Neural progenitor cell (in vitro differentiated cells): ENCODE measurements at regions not wholly inside any gene's neighbourhood (a gene's known extent, or its start where the extent isn't known, plus 50 kb on each side); places are given as distances from the start of the nearest gene placed in this dataset.
A peak's percentile ranks its signal among the peaks of the same experiment; 100 is the strongest.

ENCODE experiments used
- DNase-seq: peaks from one replicate; pipeline ENCODE4 v3.0.0-alpha.2; 2016; ENCODE audit warnings: low spot score
- H2AFZ ChIP-seq: fragments of 200-600 bp; sonication (generic); replicated peaks from 2 replicates; pipeline ENCODE4 v1.6.1; 2016; ENCODE audit warnings: antibody characterized with exemption
- H3F3A ChIP-seq: fragments of 200-600 bp; sonication (generic); 2 replicates; pipeline ENCODE4 v1.6.1; 2016; ENCODE audit warnings: antibody characterized with exemption, low read depth
- H3K27ac ChIP-seq: fragments of 200-600 bp; sonication (generic); 2 replicates; pipeline ENCODE4 v1.5.1; 2016; ENCODE audit warnings: mild to moderate bottlenecking
- H3K27me3 ChIP-seq: fragments of 200-600 bp; sonication (generic); 2 replicates; pipeline ENCODE4 v1.6.1; 2016; ENCODE audit warnings: mild to moderate bottlenecking, moderate library complexity
- H3K36me3 ChIP-seq: fragments of 200-600 bp; sonication (generic); 2 replicates; pipeline ENCODE4 v1.5.1; 2016
- H3K4me1 ChIP-seq: fragments of 200-600 bp; sonication (generic); 2 replicates; pipeline ENCODE4 v1.6.1; 2016; ENCODE audit warnings: mixed run types
- H3K4me2 ChIP-seq: fragments of 200-600 bp; sonication (generic); 2 replicates; pipeline ENCODE4 v1.6.1; 2016
- H3K4me3 ChIP-seq: fragments of 200-600 bp; sonication (generic); 2 replicates; pipeline ENCODE4 v1.5.1; 2016
- H3K79me2 ChIP-seq: fragments of 200-600 bp; sonication (generic); 2 replicates; pipeline ENCODE4 v1.6.1; 2016; ENCODE audit warnings: low read depth
- H3K9ac ChIP-seq: fragments of 200-600 bp; sonication (generic); 2 replicates; pipeline ENCODE4 v1.6.1; 2016
- H3K9me3 ChIP-seq: fragments of 200-600 bp; sonication (generic); 2 replicates; pipeline ENCODE4 v1.5.1; 2016; ENCODE audit warnings: low read depth
- H4K20me1 ChIP-seq: fragments of 200-600 bp; sonication (generic); 2 replicates; pipeline ENCODE4 v1.6.1; 2016; ENCODE audit warnings: low read depth
- H3K27ac Mint-ChIP-seq: 3 replicates; pipeline ENCODE4 v1.8.0; 2021; ENCODE audit warnings: mixed read lengths
- H3K27me3 Mint-ChIP-seq: 2 replicates; pipeline ENCODE4 v1.8.0; 2022; ENCODE audit warnings: low read depth, mild to moderate bottlenecking, inconsistent platforms, moderate library complexity, mixed read lengths; ENCODE audit not compliant: insufficient read depth
- H3K36me3 Mint-ChIP-seq: 3 replicates; pipeline ENCODE4 v1.8.0; 2021; ENCODE audit warnings: mixed read lengths
- H3K4me1 Mint-ChIP-seq: 3 replicates; pipeline ENCODE4 v1.8.0; 2021; ENCODE audit warnings: mixed read lengths
- H3K4me3 Mint-ChIP-seq: 3 replicates; pipeline ENCODE4 v1.8.0; 2021; ENCODE audit warnings: mild to moderate bottlenecking, moderate library complexity, mixed read lengths
- H3K9me3 Mint-ChIP-seq: 3 replicates; pipeline ENCODE4 v1.8.0; 2020; ENCODE audit warnings: mixed read lengths
- CTCF ChIP-seq: fragments of 200-600 bp; sonication (generic); IDR thresholded peaks from 2 replicates; pipeline ENCODE4 v1.5.1; 2017; ENCODE audit warnings: antibody characterized with exemption, mild to moderate bottlenecking
- EZH2 ChIP-seq: fragments of 200-600 bp; sonication (generic); IDR thresholded peaks from 2 replicates; pipeline ENCODE4 v1.6.1; 2017; ENCODE audit warnings: antibody characterized with exemption, mild to moderate bottlenecking, moderate library complexity
- EZH2phosphoT487 ChIP-seq: fragments of 200-600 bp; sonication (generic); IDR thresholded peaks from 2 replicates; pipeline ENCODE4 v1.6.1; 2017; ENCODE audit warnings: antibody characterized with exemption

- H3K4me3 Mint-ChIP-seq, result no peak overlapping the region
- Histone ChIP-seq H3K4me3 (no peak overlapping the region), H3K27ac (no peak overlapping the region), H3K4me1 (no peaks in the 10 kb centered on the region), H3K9ac (no peak overlapping the region), H4K20me1 (no peaks in the 10 kb centered on the region), H3K79me2 (no peaks in the 10 kb centered on the region), H3K36me3 (no peaks in the 10 kb centered on the region), H3F3A (no peaks in the 10 kb centered on the region), H3K4me2 (no peak overlapping the region), H2AFZ (no peak overlapping the region), H3K27me3 (no peaks in the 10 kb centered on the region), H3K9me3 (no peaks in the 10 kb centered on the region)
- peaks cover 5% of the 10 kb centered on the region for H3K9me3 Mint-ChIP-seq
- TF ChIP-seq EZH2phosphoT487, result no peak
- TF ChIP-seq EZH2, result no peak
- TF ChIP-seq CTCF, result no peak
- H3K27me3 Mint-ChIP-seq, result no peaks in the 10 kb centered on the region
- no peaks in the 10 kb centered on the region for H3K4me1 Mint-ChIP-seq
- H3K36me3 Mint-ChIP-seq, result no peaks in the 10 kb centered on the region
- no peak overlapping the region for H3K27ac Mint-ChIP-seq
- no peak for DNase-seq
Observed at GRCh38 chr1:80056179-80056578, 1049.6 kb upstream of the ADGRL4 start.

GRCh38 chr1:80054129-80054528 lies 1047.6 kb upstream of the ADGRL4 start:
- Histone ChIP-seq H4K20me1 (no peaks in the 10 kb centered on the region), H3F3A (no peaks in the 10 kb centered on the region), H3K9ac (no peak overlapping the region), H3K79me2 (no peaks in the 10 kb centered on the region), H3K9me3 (no peaks in the 10 kb centered on the region), H3K4me2 (no peak overlapping the region), H3K4me1 (no peaks in the 10 kb centered on the region), H3K36me3 (no peaks in the 10 kb centered on the region), H3K27ac (no peak overlapping the region), H2AFZ (no peak overlapping the region), H3K27me3 (no peaks in the 10 kb centered on the region), H3K4me3 (no peak overlapping the region)
- H3K4me3 Mint-ChIP-seq, result no peak overlapping the region
- no peaks in the 10 kb centered on the region for H3K4me1 Mint-ChIP-seq
- TF ChIP-seq EZH2phosphoT487, result no peak
- TF ChIP-seq CTCF, result no peak
- TF ChIP-seq EZH2, result no peak
- DNase-seq, result no peak
- no peaks in the 10 kb centered on the region for H3K27me3 Mint-ChIP-seq
- H3K9me3 Mint-ChIP-seq, result peaks cover 10% of the 10 kb centered on the region
- H3K36me3 Mint-ChIP-seq, result no peaks in the 10 kb centered on the region
- H3K27ac Mint-ChIP-seq, result no peak overlapping the region

GRCh38 chr1:80053613-80054012 lies 1047.1 kb upstream of the ADGRL4 start:
- Mint-ChIP-seq H3K27me3 (no peaks in the 10 kb centered on the region), H3K27ac (no peak overlapping the region), H3K4me1 (no peaks in the 10 kb centered on the region), H3K36me3 (no peaks in the 10 kb centered on the region), H3K9me3 (peaks cover 10% of the 10 kb centered on the region), H3K4me3 (no peak overlapping the region)
- H3K27ac ChIP-seq, result no peak overlapping the region
- TF ChIP-seq CTCF (no peak), EZH2 (no peak), EZH2phosphoT487 (no peak)
- no peaks in the 10 kb centered on the region for H3K79me2 ChIP-seq
- H3K27me3 ChIP-seq, result no peaks in the 10 kb centered on the region
- no peaks in the 10 kb centered on the region for H3K4me1 ChIP-seq
- no peak overlapping the region for H3K9ac ChIP-seq
- no peak for DNase-seq
- H3K4me3 ChIP-seq, result no peak overlapping the region
- H3K9me3 ChIP-seq, result no peaks in the 10 kb centered on the region
- H2AFZ ChIP-seq, result no peak overlapping the region
- H4K20me1 ChIP-seq, result no peaks in the 10 kb centered on the region
- no peaks in the 10 kb centered on the region for H3F3A ChIP-seq
- no peaks in the 10 kb centered on the region for H3K36me3 ChIP-seq
- no peak overlapping the region for H3K4me2 ChIP-seq

GRCh38 chr1:80050523-80050922 lies 1044.0 kb upstream of the ADGRL4 start:
- no peaks in the 10 kb centered on the region for H3K9me3 ChIP-seq
- Mint-ChIP-seq H3K4me1 (no peaks in the 10 kb centered on the region), H3K9me3 (peaks cover 10% of the 10 kb centered on the region), H3K4me3 (no peak overlapping the region), H3K27me3 (peaks cover 2% of the 10 kb centered on the region), H3K27ac (peak overlapping the region; percentile 21), H3K36me3 (no peaks in the 10 kb centered on the region)
- H3K4me2 ChIP-seq, result no peak overlapping the region
- no peaks in the 10 kb centered on the region for H3K27me3 ChIP-seq
- TF ChIP-seq EZH2phosphoT487 (no peak), EZH2 (no peak), CTCF (no peak)
- H3K4me1 ChIP-seq, result no peaks in the 10 kb centered on the region
- no peak overlapping the region for H2AFZ ChIP-seq
- no peaks in the 10 kb centered on the region for H4K20me1 ChIP-seq
- DNase-seq, result no peak
- H3K27ac ChIP-seq, result no peak overlapping the region
- no peaks in the 10 kb centered on the region for H3K79me2 ChIP-seq
- no peaks in the 10 kb centered on the region for H3F3A ChIP-seq
- H3K9ac ChIP-seq, result no peak overlapping the region
- H3K4me3 ChIP-seq, result no peak overlapping the region
- no peaks in the 10 kb centered on the region for H3K36me3 ChIP-seq
